Tibial nerve (tissue), 4 donors: ENCODE measurements at regions not wholly inside any gene's neighbourhood (a gene's known extent, or its start where the extent isn't known, plus 50 kb on each side); places are given as distances from the start of the nearest gene placed in this dataset.

Experiments
- CTCF ChIP-seq, 5 experiments: fragments of 200-600 bp in 3 of 5; fragments of 450-650 bp in 2 of 5; sonication (generic) in 3 of 5; IDR thresholded peaks; one replicate each; pipeline ENCODE4 v1.5.1; 2016 to 2019; ENCODE audit warnings: antibody characterized with exemption in 5 of 5, mild to moderate bottlenecking in 3 of 5, moderate library complexity in 2 of 5
- EP300 ChIP-seq, 2 donors: sonication (generic); formaldehyde crosslinking; IDR thresholded peaks; one replicate each; pipeline ENCODE4 v1.6.1; 2017; ENCODE audit warnings: antibody characterized with exemption in 2 of 2, mild to moderate bottlenecking in 1 of 2
- POLR2A ChIP-seq, 2 donors: fragments of 450-650 bp; IDR thresholded peaks; one replicate each; pipeline ENCODE4 v1.6.1; 2017; ENCODE audit warnings: antibody characterized with exemption in 2 of 2, mild to moderate bottlenecking in 2 of 2, moderate library complexity in 2 of 2

GRCh38 chr2:207472343-207473048, 57.3 kb upstream of the CREB1 start:
- no peak for TF ChIP-seq POLR2A (IDR thresholded peaks at IDR 0.05)
- TF ChIP-seq EP300 (IDR thresholded peaks at IDR 0.05), result no peak
- TF ChIP-seq CTCF (IDR thresholded peaks at IDR 0.05), result no peak
